OCI-LY1 (cell line): ENCODE measurements at regions not wholly inside any gene's neighbourhood (a gene's known extent, or its start where the extent isn't known, plus 50 kb on each side); places are given as distances from the start of the nearest gene placed in this dataset.

Experiments used
- H2AFZ ChIP-seq: fragments of 200-600 bp; sonication (generic), shearing (Covaris generic); 2 replicates; pipeline ENCODE4 v1.6.0; 2014; ENCODE audit warnings: antibody characterized with exemption, mild to moderate bottlenecking, low read length
- H3F3A ChIP-seq: fragments of 200-600 bp; sonication (generic), shearing (Covaris generic); 2 replicates; pipeline ENCODE4 v1.6.0; 2014; ENCODE audit warnings: mild to moderate bottlenecking, antibody characterized with exemption, low read length, moderate library complexity; ENCODE audit not compliant: insufficient read depth
- H3K27ac ChIP-seq: fragments of 200-600 bp; sonication (generic); 2 replicates; pipeline ENCODE4 v1.5.1; 2014; ENCODE audit warnings: low read length, mixed run types, mild to moderate bottlenecking, low read depth; ENCODE audit not compliant: poor library complexity, severe bottlenecking
- H3K27me3 ChIP-seq: fragments of 200-600 bp; sonication (generic); 2 replicates; pipeline ENCODE4 v1.6.0; 2014; ENCODE audit warnings: antibody characterized with exemption, mild to moderate bottlenecking, low read length, moderate library complexity; ENCODE audit not compliant: insufficient read depth
- H3K36me3 ChIP-seq: fragments of 200-600 bp; sonication (generic); 2 replicates; pipeline ENCODE4 v1.6.1; 2014; ENCODE audit warnings: mild to moderate bottlenecking, antibody characterized with exemption, low read length, moderate library complexity, mixed read lengths; ENCODE audit not compliant: insufficient read depth
- H3K4me1 ChIP-seq: fragments of 200-600 bp; sonication (generic); 2 replicates; pipeline ENCODE4 v1.5.1; 2014; ENCODE audit warnings: mild to moderate bottlenecking, low read length, moderate library complexity; ENCODE audit not compliant: insufficient read depth, severe bottlenecking
- H3K4me2 ChIP-seq: fragments of 200-600 bp; sonication (generic), shearing (Covaris generic); 2 replicates; pipeline ENCODE4 v1.6.1; 2014; ENCODE audit warnings: low read length
- H3K4me3 ChIP-seq: fragments of 200-600 bp; sonication (generic); 2 replicates; pipeline ENCODE4 v1.5.1; 2014; ENCODE audit warnings: low read length, low read depth, mild to moderate bottlenecking, mixed read lengths; ENCODE audit not compliant: poor library complexity, severe bottlenecking
- H3K79me2 ChIP-seq: fragments of 200-600 bp; shearing (Covaris generic); 2 replicates; pipeline ENCODE4 v1.6.1; 2016; ENCODE audit warnings: mixed run types, low read length, mixed read lengths; ENCODE audit not compliant: insufficient read depth
- H3K9ac ChIP-seq: fragments of 200-600 bp; sonication (generic), shearing (Covaris generic); 2 replicates; pipeline ENCODE4 v1.6.1; 2014; ENCODE audit warnings: mild to moderate bottlenecking, low read length, mixed read lengths
- H3K9me2 ChIP-seq: fragments of 200-600 bp; sonication (generic), shearing (Covaris generic); 2 replicates; pipeline ENCODE4 v1.6.1; 2014; ENCODE audit warnings: low read depth, mild to moderate bottlenecking, low read length, mixed read lengths
- H3K9me3 ChIP-seq: fragments of 200-600 bp; shearing (Covaris generic); 2 replicates; pipeline ENCODE4 v1.6.1; 2014; ENCODE audit warnings: low read length, mixed read lengths
- H4K20me1 ChIP-seq: fragments of 200-600 bp; sonication (generic), shearing (Covaris generic); 2 replicates; pipeline ENCODE4 v1.6.0; 2016; ENCODE audit warnings: mild to moderate bottlenecking, low read length; ENCODE audit not compliant: insufficient read depth
- CTCF ChIP-seq: fragments of 200-600 bp; sonication (generic), shearing (Covaris generic); IDR thresholded peaks from 2 replicates; pipeline ENCODE4 v1.5.1; 2017; ENCODE audit warnings: mild to moderate bottlenecking, antibody characterized with exemption, low read length, moderate library complexity, mixed read lengths
- EZH2 ChIP-seq: fragments of 200-600 bp; sonication (generic), shearing (Covaris generic); IDR thresholded peaks from 2 replicates; pipeline ENCODE4 v1.8.0; 2017; ENCODE audit warnings: borderline replicate concordance, mixed run types, mild to moderate bottlenecking, antibody characterized with exemption, low read length, moderate library complexity, mixed read lengths

GRCh38 chr4:125546272-125546671, 231.5 kb downstream of the FAT4 start:
- no peaks in the 10 kb centered on the region for H3K27me3 ChIP-seq
- no peaks in the 10 kb centered on the region for H3K36me3 ChIP-seq
- no peak overlapping the region for H3K9ac ChIP-seq
- no peaks in the 10 kb centered on the region for H3K9me3 ChIP-seq
- H3F3A ChIP-seq: no peaks in the 10 kb centered on the region
- H3K27ac ChIP-seq: no peak overlapping the region
- H3K4me1 ChIP-seq: no peaks in the 10 kb centered on the region
- H2AFZ ChIP-seq: no peak overlapping the region
- H3K4me2 ChIP-seq: no peak overlapping the region
- H3K79me2 ChIP-seq: no peaks in the 10 kb centered on the region
- no peak overlapping the region for H3K4me3 ChIP-seq
- no peaks in the 10 kb centered on the region for H3K9me2 ChIP-seq
- H4K20me1 ChIP-seq: no peaks in the 10 kb centered on the region
- no peak for TF ChIP-seq EZH2

GRCh38 chr4:125547836-125548235, 233.1 kb downstream of the FAT4 start:
- no peaks in the 10 kb centered on the region for H3K36me3 ChIP-seq
- H3K4me1 ChIP-seq: no peaks in the 10 kb centered on the region
- H3K9me3 ChIP-seq: no peaks in the 10 kb centered on the region
- TF ChIP-seq CTCF: no peak
- TF ChIP-seq EZH2: no peak
- H3K4me3 ChIP-seq: no peak overlapping the region
- no peaks in the 10 kb centered on the region for H3K27me3 ChIP-seq
- no peak overlapping the region for H3K27ac ChIP-seq
- H2AFZ ChIP-seq: no peak overlapping the region
- no peaks in the 10 kb centered on the region for H3K79me2 ChIP-seq
- H3K4me2 ChIP-seq: no peak overlapping the region
- H3F3A ChIP-seq: no peaks in the 10 kb centered on the region
- H4K20me1 ChIP-seq: no peaks in the 10 kb centered on the region
- no peak overlapping the region for H3K9ac ChIP-seq
- H3K9me2 ChIP-seq: no peaks in the 10 kb centered on the region

- Histone ChIP-seq H3K9me2 (no peaks in the 10 kb centered on the region), H3K36me3 (no peaks in the 10 kb centered on the region), H3F3A (no peaks in the 10 kb centered on the region), H3K4me2 (no peak overlapping the region), H3K27me3 (no peaks in the 10 kb centered on the region), H3K9ac (no peak overlapping the region), H3K27ac (no peak overlapping the region), H3K9me3 (no peaks in the 10 kb centered on the region), H3K79me2 (no peaks in the 10 kb centered on the region), H2AFZ (no peak overlapping the region), H3K4me3 (no peak overlapping the region), H4K20me1 (no peaks in the 10 kb centered on the region), H3K4me1 (no peaks in the 10 kb centered on the region)
- TF ChIP-seq CTCF: no peak
- TF ChIP-seq EZH2: no peak
Measured at GRCh38 chr4:125550769-125551168, 236.0 kb downstream of the FAT4 start.

- no peaks in the 10 kb centered on the region for H3K79me2 ChIP-seq
- no peak for TF ChIP-seq CTCF
- TF ChIP-seq EZH2: no peak
- no peak overlapping the region for H3K4me2 ChIP-seq
- no peak overlapping the region for H3K9ac ChIP-seq
- no peak overlapping the region for H3K27ac ChIP-seq
- no peaks in the 10 kb centered on the region for H3K27me3 ChIP-seq
- no peaks in the 10 kb centered on the region for H4K20me1 ChIP-seq
- no peaks in the 10 kb centered on the region for H3F3A ChIP-seq
- H2AFZ ChIP-seq: no peak overlapping the region
- H3K4me1 ChIP-seq: no peaks in the 10 kb centered on the region
- H3K9me2 ChIP-seq: no peaks in the 10 kb centered on the region
- no peak overlapping the region for H3K4me3 ChIP-seq
- no peaks in the 10 kb centered on the region for H3K9me3 ChIP-seq
- no peaks in the 10 kb centered on the region for H3K36me3 ChIP-seq
Measured at GRCh38 chr4:125551466-125551865, 236.7 kb downstream of the FAT4 start.
